PFSK-1 (cell line): ENCODE measurements at regions not wholly inside any gene's neighbourhood (a gene's known extent, or its start where the extent isn't known, plus 50 kb on each side); places are given as distances from the start of the nearest gene placed in this dataset.

Experiments used
- FOXP2 ChIP-seq: optimal IDR thresholded peaks from 2 replicates; pipeline ENCODE3; 2011; ENCODE audit warnings: borderline replicate concordance, control low read depth, inconsistent platforms; ENCODE audit not compliant: insufficient read depth; ENCODE audit errors: extremely low read length, extremely low read depth
- POLR2AphosphoS5 ChIP-seq: IDR thresholded peaks from 2 replicates; pipeline ENCODE4 v1.6.1; 2012; ENCODE audit warnings: low read depth, mild to moderate bottlenecking, control low read depth, low read length, moderate library complexity
- REST ChIP-seq, 2 experiments: IDR thresholded peaks; 2 replicates each; pipeline versions ENCODE4 v1.6.1 to v1.8.0; 2011 to 2012; ENCODE audit warnings: low read depth in 2 of 2, low read length in 2 of 2, control low read depth in 1 of 2, inconsistent platforms in 1 of 2, mild to moderate bottlenecking in 1 of 2, moderate library complexity in 1 of 2; ENCODE audit not compliant: insufficient read depth in 1 of 2
- SIN3A ChIP-seq: IDR thresholded peaks from 2 replicates; pipeline ENCODE4 v1.6.1; 2012; ENCODE audit warnings: mild to moderate bottlenecking, low read length, moderate library complexity, borderline replicate concordance; ENCODE audit not compliant: insufficient read depth
- TAF1 ChIP-seq: IDR thresholded peaks from 2 replicates; pipeline ENCODE4 v1.6.1; 2012; ENCODE audit warnings: low read length, control low read depth, borderline replicate concordance; ENCODE audit not compliant: insufficient read depth

GRCh38 chr4:72993876-72994275, 75.6 kb downstream of the COX18 start:
- TF ChIP-seq REST (IDR thresholded peaks at IDR 0.05; ENCODE audit: insufficient read depth in 1 of 2, low read depth in 2 of 2, low read length in 2 of 2) (no peak), TAF1 (no peak), POLR2AphosphoS5 (no peak), SIN3A (no peak), FOXP2 (no peak)
